ENCODE measurements at regions not wholly inside any gene's neighbourhood (a gene's known extent, or its start where the extent isn't known, plus 50 kb on each side); places are given as distances from the start of the nearest gene placed in this dataset.

- peak; percentile 64; the same call in 1 of the 2 replicates for TF ChIP-seq JUNB (CRISPR knock-in tag; IDR thresholded peaks at IDR 0.05; ENCODE audit: borderline replicate concordance)
- peak; percentile 93 for TF ChIP-seq FOSL2 (CRISPR knock-in tag; IDR thresholded peaks at IDR 0.05)
- no peak for TF ChIP-seq PHB2 (IDR thresholded peaks at IDR 0.05; ENCODE audit: partially characterized antibody)
- TF ChIP-seq KDM5A (IDR thresholded peaks at IDR 0.05; ENCODE audit: borderline replicate concordance, low read length): no peak
- no peak for TF ChIP-seq KAT8 (CRISPR knock-in tag; IDR thresholded peaks at IDR 0.05)
- TF ChIP-seq ZBTB2 (CRISPR knock-in tag; IDR thresholded peaks at IDR 0.05; ENCODE audit: low read depth): no peak
- TF ChIP-seq JUND (CRISPR knock-in tag; IDR thresholded peaks at IDR 0.05): peak; percentile 65; the same call in 1 of the 2 replicates
- TF ChIP-seq ZNF850 (CRISPR knock-in tag; conservative IDR thresholded peaks at IDR 0.05): no peak
- no peak for TF ChIP-seq MTERF4 (CRISPR knock-in tag; IDR thresholded peaks at IDR 0.05)
- no peak for TF ChIP-seq TARDBP (CRISPR knock-in tag; IDR thresholded peaks at IDR 0.05)
- TF ChIP-seq RFX1 (IDR thresholded peaks at IDR 0.05): no peak
- no peak for TF ChIP-seq FOXJ3 (CRISPR knock-in tag; IDR thresholded peaks at IDR 0.05; ENCODE audit: borderline replicate concordance)
- no peak for TF ChIP-seq AGO1 (IDR thresholded peaks at IDR 0.05; ENCODE audit: low read depth, low read length, poor library complexity, severe bottlenecking)
- no peak for TF ChIP-seq ZNF225 (CRISPR knock-in tag; IDR thresholded peaks at IDR 0.05)
- TF ChIP-seq IKZF5 (CRISPR knock-in tag; IDR thresholded peaks at IDR 0.05): no peak
- no peak for TF ChIP-seq ZNF282 (IDR thresholded peaks at IDR 0.05; ENCODE audit: partially characterized antibody)
- TF ChIP-seq SAP130 (CRISPR knock-in tag; IDR thresholded peaks at IDR 0.05; ENCODE audit: low read depth): 0 out of 2 replicates have a peak, but pooled peaks have one; percentile 14
- no peak for TF ChIP-seq CBX1 (IDR thresholded peaks at IDR 0.05; ENCODE audit: low read depth)
- no peak for TF ChIP-seq CREB1 (IDR thresholded peaks at IDR 0.05)
- no peak for TF ChIP-seq CREB1 (CRISPR knock-in tag; IDR thresholded peaks at IDR 0.05)
- no peak for TF ChIP-seq ELF4 (CRISPR knock-in tag; IDR thresholded peaks at IDR 0.05; ENCODE audit: borderline replicate concordance)
- TF ChIP-seq ZFP90 (CRISPR knock-in tag; IDR thresholded peaks at IDR 0.05; ENCODE audit: borderline replicate concordance): no peak
- no peak for TF ChIP-seq THAP8 (CRISPR knock-in tag; IDR thresholded peaks at IDR 0.05; ENCODE audit: borderline replicate concordance)
- TF ChIP-seq EHMT2 (IDR thresholded peaks at IDR 0.05; ENCODE audit: borderline replicate concordance, low read depth, low read length): no peak
- TF ChIP-seq MYC (CRISPR knock-in tag; IDR thresholded peaks at IDR 0.05; ENCODE audit: borderline replicate concordance): 0 out of 2 replicates have a peak, but pooled peaks have one; percentile 30
- peak; percentile 30 for TF ChIP-seq TEAD3 (CRISPR knock-in tag; optimal IDR thresholded peaks at IDR 0.05; ENCODE audit: borderline replicate concordance)
- TF ChIP-seq ZNF790 (CRISPR knock-in tag; IDR thresholded peaks at IDR 0.05; ENCODE audit: borderline replicate concordance): no peak
- TF ChIP-seq ZNF761 (CRISPR knock-in tag; conservative IDR thresholded peaks at IDR 0.05): no peak
- TF ChIP-seq PAX8 (CRISPR knock-in tag; IDR thresholded peaks at IDR 0.05; ENCODE audit: borderline replicate concordance): no peak
- TF ChIP-seq MBD4 (IDR thresholded peaks at IDR 0.05; ENCODE audit: borderline replicate concordance, low read length): no peak
These were observed 99.2 kb downstream of the SNAPC1 start (continued) for GRCh38 chr14:61861320-61861865.

Data from HepG2 (cell line).